ENCODE measurements at regions not wholly inside any gene's neighbourhood (a gene's known extent, or its start where the extent isn't known, plus 50 kb on each side); places are given as distances from the start of the nearest gene placed in this dataset.

DNA sequence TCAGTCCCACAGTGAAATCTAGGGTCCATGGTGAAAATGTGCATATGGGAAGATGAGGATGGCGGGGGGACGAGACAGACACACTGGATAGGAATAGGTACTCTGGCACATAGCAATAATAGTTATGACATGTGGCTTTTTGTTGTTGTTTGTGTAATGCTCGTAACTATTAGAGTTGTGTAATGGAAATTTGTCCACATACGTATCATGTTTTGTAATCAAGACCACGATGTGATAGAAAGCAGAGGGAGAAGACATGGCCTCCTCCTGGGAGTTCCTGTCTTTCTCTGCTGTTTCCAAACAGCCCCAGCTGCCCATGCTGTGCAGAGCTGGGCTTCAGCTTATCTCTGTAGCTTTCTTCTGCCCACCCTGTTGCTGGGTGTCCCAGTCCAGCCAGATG is 185.3 kb upstream of the TMTC4 start:
- Mint-ChIP-seq H3K9me3 (peaks cover 0 to 9% (median 0%) of the 10 kb centered on the region in 3 donors), H3K36me3 (no peaks in the 10 kb centered on the region)

DNA sequence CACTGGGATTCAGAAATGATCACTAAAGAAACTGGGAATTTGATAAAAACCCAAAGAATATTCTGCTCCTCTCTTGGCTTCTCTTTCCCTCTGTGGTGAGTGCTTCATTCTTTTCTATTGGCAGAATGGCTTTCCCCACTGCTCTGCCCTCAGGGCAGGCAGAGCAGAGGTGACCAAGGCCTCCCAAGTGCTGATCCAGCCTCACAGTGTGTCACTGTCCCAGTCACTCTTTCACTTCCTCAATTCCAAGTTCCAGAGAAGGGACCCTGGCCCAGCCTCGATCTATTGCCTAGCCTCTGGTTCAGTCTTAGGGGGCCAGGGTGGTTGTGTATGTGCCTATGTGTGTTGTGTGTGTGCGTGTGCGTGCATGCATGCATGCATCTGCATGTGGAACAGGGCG is 180.6 kb upstream of the TMTC4 start:
- Mint-ChIP-seq H3K4me1 (no peaks in the 10 kb centered on the region), H3K27ac (no peak overlapping the region), H3K4me3 (peak overlapping the region in 1 of 4 donors; percentile 27), H3K9me3 (peaks cover 0 to under 1% (median 0%) of the 10 kb centered on the region in 3 donors), H3K36me3 (no peaks in the 10 kb centered on the region), H3K27me3 (no peaks in the 10 kb centered on the region)

More for the DNA sequence above, 185.3 kb upstream of the TMTC4 start:
- H3K4me1 Mint-ChIP-seq: no peaks in the 10 kb centered on the region
- H3K4me3 Mint-ChIP-seq: no peak overlapping the region
- H3K27me3 Mint-ChIP-seq: no peaks in the 10 kb centered on the region
- H3K27ac Mint-ChIP-seq: no peak overlapping the region

DNA sequence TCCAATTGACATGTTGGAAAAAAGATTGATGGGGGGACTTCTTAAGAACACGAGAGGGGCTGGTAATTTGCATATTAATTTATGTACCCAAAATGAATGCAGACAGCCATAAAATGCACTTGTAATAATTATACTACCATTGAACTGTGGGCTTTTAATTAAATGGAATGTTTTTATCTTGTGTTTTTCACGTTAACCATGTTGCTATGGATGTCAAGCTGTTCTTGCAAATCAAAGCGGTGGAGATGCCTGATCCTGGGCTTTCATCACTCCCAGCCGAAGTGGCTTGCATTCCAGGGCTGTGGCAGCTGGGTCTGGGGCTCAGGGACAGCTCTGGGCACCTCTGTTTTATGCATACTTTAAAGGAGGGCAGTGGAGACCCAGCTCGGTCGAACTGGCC is 179.4 kb upstream of the TMTC4 start:
- H3K4me1 Mint-ChIP-seq: no peaks in the 10 kb centered on the region
- H3K36me3 Mint-ChIP-seq: no peaks in the 10 kb centered on the region
- H3K27ac Mint-ChIP-seq: no peak overlapping the region
- peaks cover 2 to 7% (median 5%) of the 10 kb centered on the region in 3 donors for H3K9me3 Mint-ChIP-seq
- no peaks in the 10 kb centered on the region for H3K27me3 Mint-ChIP-seq
- no peak overlapping the region for H3K4me3 Mint-ChIP-seq

DNA sequence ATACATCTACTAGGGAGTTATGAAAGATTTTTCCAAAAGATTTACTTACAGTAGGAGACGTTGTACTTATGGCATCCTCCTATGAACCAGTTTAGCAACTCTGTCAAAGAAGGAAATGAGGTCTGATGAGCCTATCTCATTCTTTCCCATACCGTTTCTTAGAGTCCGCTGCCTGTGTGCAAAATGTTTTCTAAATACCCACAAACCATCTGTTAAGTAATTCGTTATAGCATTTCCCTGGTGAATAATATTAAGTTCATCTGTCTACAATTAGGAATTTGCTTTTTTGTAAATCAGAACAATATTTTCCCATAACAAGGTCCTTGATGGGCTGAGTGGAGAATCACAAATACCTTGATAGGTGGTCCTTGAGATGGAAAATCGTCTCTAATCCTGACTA is 178.8 kb upstream of the TMTC4 start:
- Mint-ChIP-seq H3K4me1 (no peaks in the 10 kb centered on the region), H3K27ac (no peak overlapping the region), H3K9me3 (peaks cover 2 to 7% (median 5%) of the 10 kb centered on the region in 3 donors), H3K27me3 (no peaks in the 10 kb centered on the region), H3K4me3 (no peak overlapping the region), H3K36me3 (no peaks in the 10 kb centered on the region)

DNA sequence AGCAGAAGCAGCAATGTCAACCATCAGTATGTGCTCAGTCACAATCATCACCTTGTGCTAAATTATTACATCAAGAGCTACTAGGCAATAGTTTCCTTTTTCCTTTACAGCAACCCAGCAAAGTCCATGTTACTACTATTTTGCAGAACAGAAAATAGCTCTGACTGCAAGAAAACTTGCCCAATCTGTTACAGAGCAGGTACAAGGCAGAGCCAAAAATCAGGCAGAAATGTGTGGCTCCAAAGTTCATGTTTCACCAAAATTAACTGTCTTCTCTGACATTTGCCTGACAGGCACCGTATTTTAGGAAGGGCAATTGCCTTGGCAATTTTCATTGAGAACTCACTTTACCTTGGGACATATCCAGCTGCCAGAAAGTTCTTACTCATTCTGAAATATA is 177.6 kb upstream of the TMTC4 start:
- peaks cover 2 to 7% (median 5%) of the 10 kb centered on the region in 3 donors for H3K9me3 Mint-ChIP-seq
- H3K27me3 Mint-ChIP-seq: no peaks in the 10 kb centered on the region
- no peaks in the 10 kb centered on the region for H3K36me3 Mint-ChIP-seq
- H3K4me3 Mint-ChIP-seq: no peak overlapping the region
- H3K4me1 Mint-ChIP-seq: no peaks in the 10 kb centered on the region
- H3K27ac Mint-ChIP-seq: no peak overlapping the region

DNA sequence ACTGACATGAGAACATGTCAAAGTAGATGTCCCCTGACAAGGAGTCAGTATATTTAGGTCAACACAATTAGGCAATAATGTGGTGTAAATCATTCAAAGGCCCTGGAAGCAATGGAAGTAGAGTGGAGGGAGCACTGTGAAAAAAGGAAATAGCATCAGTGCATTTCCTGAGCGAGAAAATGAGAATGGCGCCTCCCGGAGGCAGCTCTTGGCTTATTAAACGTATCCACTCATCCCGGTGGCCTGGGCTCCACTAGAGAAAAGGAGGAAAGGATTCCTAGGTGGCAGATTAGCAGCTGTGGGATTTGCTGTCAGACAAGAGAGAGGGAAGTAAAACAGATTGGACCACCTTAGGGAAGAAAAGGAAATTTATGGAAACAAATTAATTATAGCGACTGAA is 173.7 kb upstream of the TMTC4 start:
- H3K27ac Mint-ChIP-seq: no peak overlapping the region
- no peak overlapping the region for H3K4me3 Mint-ChIP-seq
- H3K9me3 Mint-ChIP-seq: peaks cover 2 to 7% (median 5%) of the 10 kb centered on the region in 3 donors
- H3K4me1 Mint-ChIP-seq: peaks cover 0 to 2% (median 0%) of the 10 kb centered on the region in 3 donors
- no peaks in the 10 kb centered on the region for H3K36me3 Mint-ChIP-seq
- no peaks in the 10 kb centered on the region for H3K27me3 Mint-ChIP-seq

DNA sequence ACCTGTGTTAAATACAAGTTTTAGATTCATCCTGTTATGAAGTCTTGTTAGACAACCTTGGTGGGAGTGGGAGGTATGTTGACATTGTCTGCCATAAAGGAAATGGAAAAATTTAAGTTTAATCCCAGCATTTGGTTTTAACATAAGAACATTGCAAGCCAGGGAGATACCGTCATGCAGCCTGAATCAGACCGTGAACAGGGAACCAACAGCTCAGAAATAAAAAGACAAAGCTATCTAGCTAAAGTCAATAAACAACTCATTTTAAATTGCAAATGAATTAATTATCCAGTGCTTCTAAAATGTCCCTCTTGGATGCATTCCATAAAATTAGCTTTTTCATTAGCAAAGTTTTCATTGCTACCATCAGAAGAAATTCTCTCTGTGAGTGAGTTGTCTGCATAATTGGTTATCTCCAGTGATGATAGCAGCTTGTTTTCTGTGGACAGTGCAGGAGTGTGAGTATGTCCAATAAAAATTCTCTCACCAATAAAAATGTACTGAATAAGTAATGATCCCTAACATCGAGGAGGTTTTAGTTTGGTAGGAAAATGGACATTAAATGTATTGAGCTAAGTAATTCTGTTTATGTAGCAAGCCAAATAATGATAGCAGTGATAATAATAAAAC is 170.6 kb upstream of the TMTC4 start:
- Mint-ChIP-seq H3K9me3 (peaks cover 2 to 7% (median 5%) of the 10 kb centered on the region in 3 donors), H3K4me1 (peaks cover 0 to 2% (median 0%) of the 10 kb centered on the region in 3 donors), H3K36me3 (no peaks in the 10 kb centered on the region), H3K27me3 (peaks cover 1% of the 10 kb centered on the region), H3K4me3 (no peak overlapping the region), H3K27ac (no peak overlapping the region)

DNA sequence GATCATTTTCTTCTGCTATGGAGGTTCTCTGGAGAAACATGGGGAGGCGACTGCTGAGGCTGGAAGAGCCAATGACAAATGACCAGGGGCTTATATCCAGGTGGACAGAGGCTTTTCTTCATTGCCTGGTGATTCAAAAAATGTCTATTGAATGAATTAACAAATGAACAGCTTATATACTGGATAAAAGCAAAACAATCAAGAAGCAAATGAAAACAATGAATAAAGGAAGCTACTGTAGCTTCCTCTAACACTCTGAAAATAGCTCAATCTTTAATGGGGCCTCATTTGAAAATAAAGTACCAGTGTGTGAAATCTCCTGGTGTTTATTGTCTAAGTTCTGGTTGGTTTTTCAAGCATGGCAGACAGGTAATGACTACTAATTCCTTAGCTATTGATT is 167.5 kb upstream of the TMTC4 start:
- Mint-ChIP-seq H3K9me3 (no peaks in the 10 kb centered on the region), H3K27ac (no peak overlapping the region), H3K4me3 (no peak overlapping the region), H3K27me3 (peaks cover 3% of the 10 kb centered on the region), H3K36me3 (no peaks in the 10 kb centered on the region), H3K4me1 (peaks cover 0 to 2% (median 0%) of the 10 kb centered on the region in 3 donors)

DNA sequence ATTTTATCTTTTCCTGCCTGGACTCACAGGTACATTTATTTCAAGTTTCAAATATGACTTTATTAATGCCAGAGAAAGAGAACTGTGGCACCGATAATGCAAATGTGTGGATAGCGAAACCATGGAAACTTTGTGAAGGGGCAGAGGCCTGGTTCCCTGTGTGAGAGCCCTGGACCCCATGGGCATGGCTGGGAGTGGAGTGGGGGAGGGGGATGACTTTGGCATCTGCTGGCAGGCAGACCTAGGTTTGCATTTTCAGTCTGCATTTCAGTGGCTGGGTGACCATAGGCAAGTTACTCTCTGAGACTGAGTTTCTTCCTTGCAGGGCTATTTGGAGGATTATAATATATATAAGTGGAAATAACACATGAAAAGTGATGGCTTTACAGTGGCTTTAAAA is 163.8 kb upstream of the TMTC4 start:
- Mint-ChIP-seq H3K9me3 (no peaks in the 10 kb centered on the region), H3K36me3 (peaks cover 2% of the 10 kb centered on the region), H3K4me1 (no peaks in the 10 kb centered on the region), H3K4me3 (no peak overlapping the region), H3K27me3 (peaks cover 3% of the 10 kb centered on the region), H3K27ac (no peak overlapping the region)

DNA sequence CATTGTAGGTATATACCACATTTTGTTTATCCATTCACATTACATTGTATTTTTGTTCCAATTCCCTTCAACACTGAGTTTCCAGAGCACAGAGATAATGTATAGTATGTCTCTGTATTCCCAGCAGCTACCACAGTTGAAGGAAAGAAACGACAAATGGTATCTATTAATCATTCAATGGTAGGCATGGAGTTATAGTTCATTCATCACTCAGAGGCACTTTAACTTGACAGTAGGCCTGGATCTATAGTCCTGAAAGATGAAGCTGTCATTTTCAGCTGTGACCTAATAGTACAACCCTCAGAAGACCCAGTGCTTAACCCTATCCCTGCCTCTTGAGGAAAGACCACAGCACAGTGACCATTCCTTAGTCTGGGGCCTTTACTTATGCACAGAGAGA is 163.0 kb upstream of the TMTC4 start:
- no peak overlapping the region for H3K27ac Mint-ChIP-seq
- H3K4me1 Mint-ChIP-seq: no peaks in the 10 kb centered on the region
- H3K36me3 Mint-ChIP-seq: peaks cover 2% of the 10 kb centered on the region
- no peak overlapping the region for H3K4me3 Mint-ChIP-seq
- H3K27me3 Mint-ChIP-seq: peaks cover 3% of the 10 kb centered on the region
- H3K9me3 Mint-ChIP-seq: no peaks in the 10 kb centered on the region

DNA sequence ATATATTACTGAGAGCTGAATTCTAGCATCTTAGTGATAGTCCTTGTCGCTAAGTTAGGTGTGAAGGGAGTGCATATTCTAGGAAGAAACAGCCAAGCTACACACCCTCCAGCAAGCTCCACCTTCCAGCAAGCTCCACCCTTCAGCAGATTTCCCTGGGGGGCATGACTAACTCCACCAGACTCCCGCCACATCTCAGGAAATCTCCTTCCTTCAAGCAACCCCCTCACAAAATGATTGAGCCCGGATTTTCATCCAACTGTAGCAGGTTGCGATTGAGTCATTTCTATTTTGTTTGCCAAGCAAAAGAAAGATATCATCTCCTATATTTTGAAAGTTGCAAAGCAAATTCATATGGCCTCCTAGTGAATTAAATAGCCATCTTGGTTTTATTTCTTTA is 162.1 kb upstream of the TMTC4 start:
- H3K27ac Mint-ChIP-seq: no peak overlapping the region
- peaks cover 3% of the 10 kb centered on the region for H3K27me3 Mint-ChIP-seq

DNA sequence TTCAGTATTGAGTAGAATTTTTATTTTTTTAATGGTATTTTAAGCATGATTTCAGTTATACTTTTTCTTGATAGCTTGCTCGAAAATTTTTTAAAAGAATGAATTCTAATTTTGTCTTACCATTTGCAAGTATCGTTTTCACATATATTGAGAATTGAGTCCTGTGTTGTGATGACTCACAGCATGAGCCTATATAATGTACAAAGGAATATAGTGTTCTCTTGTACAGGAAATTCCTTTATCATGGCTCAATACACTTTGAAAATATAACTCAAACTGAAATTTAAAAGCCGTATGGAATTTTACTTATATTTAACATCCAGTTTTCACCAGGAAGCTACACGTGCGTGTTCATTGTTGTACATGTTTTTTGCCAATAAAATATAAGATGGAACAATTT is 161.1 kb upstream of the TMTC4 start:
- Mint-ChIP-seq H3K27ac (no peak overlapping the region), H3K9me3 (peaks cover 0 to 6% (median 3%) of the 10 kb centered on the region in 3 donors), H3K36me3 (peaks cover 2% of the 10 kb centered on the region), H3K27me3 (peaks cover 3% of the 10 kb centered on the region), H3K4me1 (no peaks in the 10 kb centered on the region), H3K4me3 (no peak overlapping the region)

More for the DNA sequence above, 162.1 kb upstream of the TMTC4 start:
- peaks cover 2% of the 10 kb centered on the region for H3K36me3 Mint-ChIP-seq
- H3K9me3 Mint-ChIP-seq: peaks cover 0 to 3% (median 0%) of the 10 kb centered on the region in 3 donors
- no peaks in the 10 kb centered on the region for H3K4me1 Mint-ChIP-seq
- H3K4me3 Mint-ChIP-seq: no peak overlapping the region

DNA sequence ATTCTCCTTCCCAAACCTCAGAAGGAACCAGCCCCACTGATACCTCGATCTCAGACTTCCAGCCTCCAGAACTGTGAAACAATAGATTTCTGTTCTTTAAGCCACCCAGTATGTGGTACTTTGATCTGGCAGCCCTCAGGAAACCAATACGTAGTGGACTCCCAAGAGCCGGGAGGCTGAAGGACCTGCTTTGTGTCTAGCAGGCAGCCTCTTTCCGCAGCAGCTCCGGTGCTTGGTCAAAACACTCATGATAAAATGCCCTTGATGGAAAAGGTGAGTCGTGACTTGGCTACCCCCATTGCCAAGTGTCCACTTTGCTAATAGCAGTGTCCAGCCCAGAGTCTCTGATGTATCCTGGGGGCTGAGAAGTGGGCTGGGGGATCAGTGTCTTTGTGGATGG is 158.8 kb upstream of the TMTC4 start:
- Mint-ChIP-seq H3K4me1 (no peaks in the 10 kb centered on the region), H3K36me3 (peaks cover 2% of the 10 kb centered on the region), H3K9me3 (peaks cover 0 to 10% (median 6%) of the 10 kb centered on the region in 3 donors), H3K27me3 (no peaks in the 10 kb centered on the region), H3K4me3 (no peak overlapping the region), H3K27ac (no peak overlapping the region)

DNA sequence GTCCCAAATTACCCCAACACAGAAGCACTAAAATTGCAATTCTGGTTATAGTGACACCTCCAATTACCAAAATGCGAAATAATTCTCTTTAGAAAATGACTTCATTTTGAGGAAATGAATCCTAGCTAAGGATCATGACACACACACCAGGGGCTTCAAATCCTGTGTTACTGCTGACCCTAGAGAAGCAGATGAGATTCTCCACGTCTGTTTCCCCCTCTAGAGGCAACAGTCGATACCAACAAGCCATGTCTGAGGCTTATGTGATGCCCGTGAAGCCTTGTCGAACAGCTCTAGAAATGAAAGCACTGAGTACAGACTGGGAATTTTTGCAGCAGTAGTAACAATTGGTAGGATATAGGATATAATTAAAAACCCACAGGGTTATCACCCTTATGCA is 153.6 kb upstream of the TMTC4 start:
- Mint-ChIP-seq H3K27me3 (peaks cover 4% of the 10 kb centered on the region), H3K27ac (no peak overlapping the region), H3K36me3 (no peaks in the 10 kb centered on the region), H3K9me3 (peaks cover 0 to 10% (median 6%) of the 10 kb centered on the region in 3 donors), H3K4me3 (no peak overlapping the region), H3K4me1 (peaks cover 0 to 4% (median 0%) of the 10 kb centered on the region in 3 donors)

DNA sequence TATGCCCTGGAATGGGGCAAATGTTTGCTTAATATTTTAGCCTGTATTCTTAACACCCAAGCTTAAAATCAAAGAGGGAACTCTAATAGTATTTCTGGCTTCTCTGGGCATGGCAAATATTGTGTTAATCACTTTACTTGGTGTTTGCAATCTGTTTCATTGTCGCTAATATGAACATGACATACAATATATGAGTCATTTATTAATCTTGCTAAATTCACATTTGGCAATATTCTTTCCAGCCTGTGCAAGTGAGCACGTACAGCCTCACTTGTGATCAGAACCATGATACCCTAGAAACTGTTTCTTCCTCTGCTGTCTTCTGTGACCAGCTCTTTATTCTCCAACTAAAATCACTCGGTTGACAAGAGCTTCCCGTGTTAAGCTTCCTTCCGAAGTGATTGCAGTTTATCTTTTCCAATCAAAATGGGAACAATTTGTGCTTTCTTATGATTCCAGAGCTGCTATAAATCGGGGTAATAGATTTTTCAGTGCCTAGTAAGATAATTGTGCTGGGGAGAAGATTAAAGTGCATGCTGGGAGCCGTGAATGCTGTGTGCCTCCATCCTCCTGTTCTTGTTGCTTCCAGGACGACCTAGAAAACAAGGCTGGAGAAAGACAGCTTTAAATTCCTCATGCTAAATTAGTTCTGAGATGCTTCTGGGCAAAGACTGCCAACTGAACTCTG is 153.0 kb upstream of the TMTC4 start:
- Mint-ChIP-seq H3K4me3 (no peak overlapping the region), H3K4me1 (peaks cover 0 to 4% (median 0%) of the 10 kb centered on the region in 3 donors), H3K27ac (peak overlapping the region in 1 of 3 donors; percentile 55), H3K36me3 (no peaks in the 10 kb centered on the region), H3K27me3 (peaks cover 4% of the 10 kb centered on the region), H3K9me3 (peaks cover 0 to 10% (median 6%) of the 10 kb centered on the region in 3 donors)

DNA sequence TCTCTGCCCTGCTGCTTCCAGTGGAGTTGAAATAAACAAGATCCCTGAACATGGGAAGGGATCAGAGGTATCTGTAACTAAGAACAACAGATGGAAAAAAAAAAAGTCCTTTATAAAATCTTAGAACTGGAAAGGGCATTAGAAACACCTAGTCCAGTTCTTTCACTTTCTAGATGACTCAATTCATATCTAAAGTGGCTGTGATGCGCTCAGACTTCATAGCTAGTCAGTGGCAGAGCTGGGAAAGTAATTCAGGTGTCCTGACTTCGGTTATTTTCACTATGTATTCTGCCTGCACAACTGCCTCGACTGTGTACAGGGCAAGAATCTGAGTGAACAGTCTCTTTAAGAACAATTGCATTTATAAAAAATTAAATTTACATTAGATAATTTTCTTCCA is 151.8 kb upstream of the TMTC4 start:
- no peaks in the 10 kb centered on the region for H3K36me3 Mint-ChIP-seq
- no peak overlapping the region for H3K27ac Mint-ChIP-seq
- no peak overlapping the region for H3K4me3 Mint-ChIP-seq
- H3K9me3 Mint-ChIP-seq: peaks cover 0 to 6% (median 4%) of the 10 kb centered on the region in 3 donors
- H3K27me3 Mint-ChIP-seq: peaks cover 4% of the 10 kb centered on the region
- H3K4me1 Mint-ChIP-seq: peaks cover 0 to 4% (median 0%) of the 10 kb centered on the region in 3 donors
